ENCODE measurements at regions not wholly inside any gene's neighbourhood (a gene's known extent, or its start where the extent isn't known, plus 50 kb on each side); places are given as distances from the start of the nearest gene placed in this dataset.
A peak's percentile ranks its signal among the peaks of the same experiment; 100 is the strongest.
"Not testable (repeated sequence)": the region's sequence is repeated elsewhere in the genome, so short reads cannot be mapped to it uniquely, and the experiment has no call there.

- Histone ChIP-seq H3K9ac (ENCODE audit: low read length) (no peak overlapping the region), H3K27me3 (ENCODE audit: control insufficient read depth, insufficient read depth, low read length) (no peaks in the 10 kb centered on the region), H3K4me1 (ENCODE audit: control insufficient read depth, insufficient read depth, low read length) (no peaks in the 10 kb centered on the region), H3K4me3 (ENCODE audit: low read length) (no peak overlapping the region), H3K27ac (ENCODE audit: low read depth, low read length) (no peak overlapping the region), H3K36me3 (ENCODE audit: control insufficient read depth, insufficient read depth, low read length) (no peaks in the 10 kb centered on the region)
These were observed 98.9 kb upstream of the AMZ2 start for GRCh38 chr17:68148936-68149335.

GRCh38 chr17:68152161-68152571 lies 95.7 kb upstream of the AMZ2 start:
- no peaks in the 10 kb centered on the region for H3K36me3 ChIP-seq (ENCODE audit: control insufficient read depth, insufficient read depth, low read length)
- H3K9ac ChIP-seq (ENCODE audit: low read length) = no peak overlapping the region
- H3K27ac ChIP-seq (ENCODE audit: low read depth, low read length) = no peak overlapping the region
- H3K4me1 ChIP-seq (ENCODE audit: control insufficient read depth, insufficient read depth, low read length) = no peaks in the 10 kb centered on the region
- no peak overlapping the region for H3K4me3 ChIP-seq (ENCODE audit: low read length)
- no peaks in the 10 kb centered on the region for H3K27me3 ChIP-seq (ENCODE audit: control insufficient read depth, insufficient read depth, low read length)

GRCh38 chr17:68155692-68156091 lies 92.2 kb upstream of the AMZ2 start:
- Histone ChIP-seq H3K27me3 (ENCODE audit: control insufficient read depth, insufficient read depth, low read length) (no peaks in the 10 kb centered on the region), H3K9ac (ENCODE audit: low read length) (no peak overlapping the region), H3K4me3 (ENCODE audit: low read length) (no peak overlapping the region), H3K27ac (ENCODE audit: low read depth, low read length) (no peak overlapping the region), H3K4me1 (ENCODE audit: control insufficient read depth, insufficient read depth, low read length) (no peaks in the 10 kb centered on the region), H3K36me3 (ENCODE audit: control insufficient read depth, insufficient read depth, low read length) (no peaks in the 10 kb centered on the region)

GRCh38 chr17:68161644-68162428 lies 86.0 kb upstream of the AMZ2 start:
- H3K27me3 ChIP-seq (ENCODE audit: control insufficient read depth, insufficient read depth, low read length) = no peaks in the 10 kb centered on the region
- no peak overlapping the region for H3K9ac ChIP-seq (ENCODE audit: low read length)
- no peak overlapping the region for H3K27ac ChIP-seq (ENCODE audit: low read depth, low read length)
- H3K36me3 ChIP-seq (ENCODE audit: control insufficient read depth, insufficient read depth, low read length) = no peaks in the 10 kb centered on the region
- H3K4me1 ChIP-seq (ENCODE audit: control insufficient read depth, insufficient read depth, low read length) = no peaks in the 10 kb centered on the region
- H3K4me3 ChIP-seq (ENCODE audit: low read length) = no peak overlapping the region

- not testable (repeated sequence) for H3K27me3 ChIP-seq (ENCODE audit: control insufficient read depth, insufficient read depth, low read length); H3K27ac ChIP-seq (ENCODE audit: low read depth, low read length); H3K36me3 ChIP-seq (ENCODE audit: control insufficient read depth, insufficient read depth, low read length); H3K4me3 ChIP-seq (ENCODE audit: low read length); H3K9ac ChIP-seq (ENCODE audit: low read length); H3K4me1 ChIP-seq (ENCODE audit: control insufficient read depth, insufficient read depth, low read length)
These were observed 79.3 kb upstream of the AMZ2 start for GRCh38 chr17:68168273-68169164.

GRCh38 chr17:68169165-68169821 lies 78.5 kb upstream of the AMZ2 start:
- H3K27ac ChIP-seq (ENCODE audit: low read depth, low read length); H3K4me1 ChIP-seq (ENCODE audit: control insufficient read depth, insufficient read depth, low read length); H3K36me3 ChIP-seq (ENCODE audit: control insufficient read depth, insufficient read depth, low read length); H3K9ac ChIP-seq (ENCODE audit: low read length); H3K4me3 ChIP-seq (ENCODE audit: low read length); H3K27me3 ChIP-seq (ENCODE audit: control insufficient read depth, insufficient read depth, low read length): not testable (repeated sequence)

GRCh38 chr17:68169840-68170239 lies 78.0 kb upstream of the AMZ2 start:
- Histone ChIP-seq H3K27ac (ENCODE audit: low read depth, low read length) (no peak overlapping the region), H3K4me1 (ENCODE audit: control insufficient read depth, insufficient read depth, low read length) (no peaks in the 10 kb centered on the region), H3K4me3 (ENCODE audit: low read length) (no peak overlapping the region), H3K36me3 (ENCODE audit: control insufficient read depth, insufficient read depth, low read length) (no peaks in the 10 kb centered on the region), H3K9ac (ENCODE audit: low read length) (no peak overlapping the region), H3K27me3 (ENCODE audit: control insufficient read depth, insufficient read depth, low read length) (no peaks in the 10 kb centered on the region)

GRCh38 chr17:68170246-68170645 lies 77.6 kb upstream of the AMZ2 start:
- Histone ChIP-seq H3K9ac (ENCODE audit: low read length) (no peak overlapping the region), H3K27ac (ENCODE audit: low read depth, low read length) (no peak overlapping the region), H3K27me3 (ENCODE audit: control insufficient read depth, insufficient read depth, low read length) (no peaks in the 10 kb centered on the region), H3K36me3 (ENCODE audit: control insufficient read depth, insufficient read depth, low read length) (no peaks in the 10 kb centered on the region), H3K4me1 (ENCODE audit: control insufficient read depth, insufficient read depth, low read length) (no peaks in the 10 kb centered on the region), H3K4me3 (ENCODE audit: low read length) (no peak overlapping the region)

- H3K4me1 ChIP-seq (ENCODE audit: control insufficient read depth, insufficient read depth, low read length) = no peaks in the 10 kb centered on the region
- no peaks in the 10 kb centered on the region for H3K36me3 ChIP-seq (ENCODE audit: control insufficient read depth, insufficient read depth, low read length)
- no peak overlapping the region for H3K9ac ChIP-seq (ENCODE audit: low read length)
- no peak overlapping the region for H3K27ac ChIP-seq (ENCODE audit: low read depth, low read length)
- peak overlapping the region; percentile 2 for H3K4me3 ChIP-seq (ENCODE audit: low read length)
- H3K27me3 ChIP-seq (ENCODE audit: control insufficient read depth, insufficient read depth, low read length) = no peaks in the 10 kb centered on the region
These were observed 75.3 kb upstream of the AMZ2 start for GRCh38 chr17:68172461-68172954.

- Histone ChIP-seq H3K27ac (ENCODE audit: low read depth, low read length) (no peak overlapping the region), H3K27me3 (ENCODE audit: control insufficient read depth, insufficient read depth, low read length) (no peaks in the 10 kb centered on the region), H3K4me3 (ENCODE audit: low read length) (no peak overlapping the region), H3K4me1 (ENCODE audit: control insufficient read depth, insufficient read depth, low read length) (no peaks in the 10 kb centered on the region), H3K9ac (ENCODE audit: low read length) (no peak overlapping the region), H3K36me3 (ENCODE audit: control insufficient read depth, insufficient read depth, low read length) (no peaks in the 10 kb centered on the region)
These were observed 72.4 kb upstream of the AMZ2 start for GRCh38 chr17:68175416-68175815.

GRCh38 chr17:68175905-68176304 lies 71.9 kb upstream of the AMZ2 start:
- H3K4me3 ChIP-seq (ENCODE audit: low read length) = no peak overlapping the region

GRCh38 chr17:68176718-68177117 lies 71.1 kb upstream of the AMZ2 start:
- Histone ChIP-seq H3K27ac (ENCODE audit: low read depth, low read length) (no peak overlapping the region), H3K36me3 (ENCODE audit: control insufficient read depth, insufficient read depth, low read length) (no peaks in the 10 kb centered on the region), H3K4me3 (ENCODE audit: low read length) (no peak overlapping the region)

More at GRCh38 chr17:68175905-68176304, 71.9 kb upstream of the AMZ2 start:
- H3K36me3 ChIP-seq (ENCODE audit: control insufficient read depth, insufficient read depth, low read length) = no peaks in the 10 kb centered on the region
- no peaks in the 10 kb centered on the region for H3K4me1 ChIP-seq (ENCODE audit: control insufficient read depth, insufficient read depth, low read length)
- H3K9ac ChIP-seq (ENCODE audit: low read length) = no peak overlapping the region
- H3K27ac ChIP-seq (ENCODE audit: low read depth, low read length) = no peak overlapping the region
- H3K27me3 ChIP-seq (ENCODE audit: control insufficient read depth, insufficient read depth, low read length) = no peaks in the 10 kb centered on the region

More at GRCh38 chr17:68176718-68177117, 71.1 kb upstream of the AMZ2 start:
- no peaks in the 10 kb centered on the region for H3K4me1 ChIP-seq (ENCODE audit: control insufficient read depth, insufficient read depth, low read length)
- no peaks in the 10 kb centered on the region for H3K27me3 ChIP-seq (ENCODE audit: control insufficient read depth, insufficient read depth, low read length)
- no peak overlapping the region for H3K9ac ChIP-seq (ENCODE audit: low read length)

All from rectal smooth muscle tissue (tissue), 1 donor.